Keratinocyte (primary cell): ENCODE measurements at regions not wholly inside any gene's neighbourhood (a gene's known extent, or its start where the extent isn't known, plus 50 kb on each side); places are given as distances from the start of the nearest gene placed in this dataset.
"Not testable (repeated sequence)": the region's sequence is repeated elsewhere in the genome, so short reads cannot be mapped to it uniquely, and the experiment has no call there.

Experiments used
- DNase-seq: peaks from one replicate; pipeline ENCODE4 v3.0.0-alpha.2; 2011; ENCODE audit warnings: low read depth, missing footprints, low spot score
- FAIRE-seq: peaks from 2 replicates; lab custom pipeline; 2011; peaks lifted over from hg19 to GRCh38; lab: Jason Lieb, UNC
- H2AFZ ChIP-seq: 2 replicates; pipeline ENCODE4 v1.6.0; 2012; ENCODE audit warnings: low read length, control low read depth, inconsistent platforms; ENCODE audit not compliant: control insufficient read depth
- H3K27ac ChIP-seq: 2 replicates; pipeline ENCODE4 v1.5.1; 2011; ENCODE audit warnings: low read length; ENCODE audit not compliant: control insufficient read depth, insufficient read depth
- H3K27me3 ChIP-seq: 3 replicates; pipeline ENCODE4 v1.6.0; 2011; ENCODE audit warnings: low read length; ENCODE audit not compliant: control insufficient read depth, insufficient read depth; ENCODE audit errors: extremely low read depth
- H3K36me3 ChIP-seq, 2 experiments: 2 replicates in 1 of 2; 3 replicates in 1 of 2; pipeline ENCODE4 v1.5.1; 2011; ENCODE audit warnings: low read length in 2 of 2, mild to moderate bottlenecking in 1 of 2; ENCODE audit not compliant: control insufficient read depth in 2 of 2, insufficient read depth in 2 of 2; ENCODE audit errors: extremely low read depth in 1 of 2
- H3K4me1 ChIP-seq: 3 replicates; pipeline ENCODE4 v1.5.1; 2011; ENCODE audit warnings: low read length; ENCODE audit not compliant: control insufficient read depth, insufficient read depth; ENCODE audit errors: extremely low read depth
- H3K4me2 ChIP-seq: 3 replicates; pipeline ENCODE4 v1.6.0; 2011; ENCODE audit warnings: low read depth, low read length; ENCODE audit not compliant: control insufficient read depth, insufficient read depth; ENCODE audit errors: extremely low read depth
- H3K4me3 ChIP-seq, 3 experiments: fragments of 200-600 bp in 1 of 3; sonication (generic) in 1 of 3; 2 replicates in 2 of 3; 3 replicates in 1 of 3; pipeline ENCODE4 v1.5.1; 2011 to 2016; ENCODE audit warnings: low read length in 3 of 3, mild to moderate bottlenecking in 3 of 3, control low read depth in 2 of 3, inconsistent platforms in 1 of 3, low read depth in 1 of 3, mixed read lengths in 1 of 3, mixed run types in 1 of 3, moderate library complexity in 1 of 3; ENCODE audit not compliant: control insufficient read depth in 2 of 3, insufficient read depth in 2 of 3; ENCODE audit errors: extremely low read depth in 1 of 3
- H3K79me2 ChIP-seq: 2 replicates; pipeline ENCODE4 v1.6.0; 2012; ENCODE audit warnings: low read length; ENCODE audit not compliant: control insufficient read depth, insufficient read depth
- H3K9ac ChIP-seq: 3 replicates; pipeline ENCODE4 v1.6.0; 2011; ENCODE audit warnings: low read length; ENCODE audit not compliant: control insufficient read depth, insufficient read depth; ENCODE audit errors: extremely low read depth
- H3K9me1 ChIP-seq: 3 replicates; pipeline ENCODE4 v1.6.0; 2011; ENCODE audit warnings: low read length; ENCODE audit not compliant: control insufficient read depth, insufficient read depth; ENCODE audit errors: extremely low read depth
- H3K9me3 ChIP-seq: 2 replicates; pipeline ENCODE4 v1.5.1; 2012; ENCODE audit warnings: low read depth, low read length; ENCODE audit not compliant: control insufficient read depth
- H4K20me1 ChIP-seq: 3 replicates; pipeline ENCODE4 v1.6.0; 2011; ENCODE audit warnings: low read length; ENCODE audit not compliant: control insufficient read depth, insufficient read depth; ENCODE audit errors: extremely low read depth
- EZH2 ChIP-seq: IDR thresholded peaks from one replicate; pipeline ENCODE4 v1.6.1; 2012; ENCODE audit warnings: inconsistent platforms, mild to moderate bottlenecking, low read length, moderate library complexity
- dilution Hi-C: fragments of 300-500 bp; cut with MboI; formaldehyde crosslinking; loops from one replicate; pipeline ENCODE4 v1.7.0; 2020; ENCODE audit warnings: low sequenced_read_pairs; ENCODE audit not compliant: extremely low pct_ligation_motif_present
- TF ChIP-seq, protein P1 (sequence below), 3 experiments: IDR thresholded peaks in 1 of 3; conservative IDR thresholded peaks in 1 of 3; optimal IDR thresholded peaks in 1 of 3; 2 replicates in 2 of 3; 3 replicates in 1 of 3; pipeline versions ENCODE3 to v1.5.1; 2011; ENCODE audit warnings: low read length in 3 of 3, mild to moderate bottlenecking in 3 of 3, moderate library complexity in 2 of 3, control low read depth in 1 of 3, inconsistent platforms in 1 of 3; ENCODE audit not compliant: insufficient read depth in 2 of 3; ENCODE audit errors: extremely low read depth in 1 of 3

DNA sequence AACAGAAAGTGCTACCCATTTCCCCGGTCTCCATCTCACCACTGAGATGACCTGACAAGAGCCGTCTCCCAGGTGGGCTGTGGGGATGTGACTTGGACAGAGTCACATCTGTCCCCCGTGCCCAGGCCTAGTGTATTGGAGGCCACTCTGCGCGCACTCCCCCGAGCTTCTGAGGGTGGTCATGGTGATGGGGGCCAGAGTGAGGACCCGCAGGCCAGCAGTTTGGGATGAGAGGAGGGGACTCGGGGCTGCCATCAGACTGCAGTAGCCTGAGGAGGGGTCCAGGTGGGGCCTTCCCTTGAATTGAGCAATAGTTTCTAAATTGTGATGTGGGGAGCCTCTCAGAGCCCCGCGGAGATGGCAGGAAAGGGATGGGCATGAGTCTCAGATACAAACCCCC is 852.6 kb downstream of the TBC1D22A start:
- Histone ChIP-seq H3K4me2 (no peak overlapping the region), H4K20me1 (no peaks in the 10 kb centered on the region), H3K27ac (no peak overlapping the region), H3K79me2 (no peaks in the 10 kb centered on the region), H3K9me1 (no peaks in the 10 kb centered on the region), H2AFZ (no peak overlapping the region), H3K4me3 (no peak overlapping the region), H3K9ac (no peak overlapping the region), H3K27me3 (peaks cover 4% of the 10 kb centered on the region), H3K4me1 (no peaks in the 10 kb centered on the region), H3K9me3 (no peaks in the 10 kb centered on the region), H3K36me3 (no peaks in the 10 kb centered on the region)
- TF ChIP-seq, protein P1, sequence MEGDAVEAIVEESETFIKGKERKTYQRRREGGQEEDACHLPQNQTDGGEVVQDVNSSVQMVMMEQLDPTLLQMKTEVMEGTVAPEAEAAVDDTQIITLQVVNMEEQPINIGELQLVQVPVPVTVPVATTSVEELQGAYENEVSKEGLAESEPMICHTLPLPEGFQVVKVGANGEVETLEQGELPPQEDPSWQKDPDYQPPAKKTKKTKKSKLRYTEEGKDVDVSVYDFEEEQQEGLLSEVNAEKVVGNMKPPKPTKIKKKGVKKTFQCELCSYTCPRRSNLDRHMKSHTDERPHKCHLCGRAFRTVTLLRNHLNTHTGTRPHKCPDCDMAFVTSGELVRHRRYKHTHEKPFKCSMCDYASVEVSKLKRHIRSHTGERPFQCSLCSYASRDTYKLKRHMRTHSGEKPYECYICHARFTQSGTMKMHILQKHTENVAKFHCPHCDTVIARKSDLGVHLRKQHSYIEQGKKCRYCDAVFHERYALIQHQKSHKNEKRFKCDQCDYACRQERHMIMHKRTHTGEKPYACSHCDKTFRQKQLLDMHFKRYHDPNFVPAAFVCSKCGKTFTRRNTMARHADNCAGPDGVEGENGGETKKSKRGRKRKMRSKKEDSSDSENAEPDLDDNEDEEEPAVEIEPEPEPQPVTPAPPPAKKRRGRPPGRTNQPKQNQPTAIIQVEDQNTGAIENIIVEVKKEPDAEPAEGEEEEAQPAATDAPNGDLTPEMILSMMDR (optimal IDR thresholded peaks at IDR 0.05 in 1 of 3, IDR thresholded peaks at IDR 0.05 in 1 of 3, conservative IDR thresholded peaks at IDR 0.05 in 1 of 3; ENCODE audit: extremely low read depth in 1 of 3, insufficient read depth in 2 of 3, low read length in 3 of 3): no peak
- TF ChIP-seq EZH2: no peak
- DNase-seq (no peak), FAIRE-seq (no peak)
- dilution Hi-C loops: no loop called here

DNA sequence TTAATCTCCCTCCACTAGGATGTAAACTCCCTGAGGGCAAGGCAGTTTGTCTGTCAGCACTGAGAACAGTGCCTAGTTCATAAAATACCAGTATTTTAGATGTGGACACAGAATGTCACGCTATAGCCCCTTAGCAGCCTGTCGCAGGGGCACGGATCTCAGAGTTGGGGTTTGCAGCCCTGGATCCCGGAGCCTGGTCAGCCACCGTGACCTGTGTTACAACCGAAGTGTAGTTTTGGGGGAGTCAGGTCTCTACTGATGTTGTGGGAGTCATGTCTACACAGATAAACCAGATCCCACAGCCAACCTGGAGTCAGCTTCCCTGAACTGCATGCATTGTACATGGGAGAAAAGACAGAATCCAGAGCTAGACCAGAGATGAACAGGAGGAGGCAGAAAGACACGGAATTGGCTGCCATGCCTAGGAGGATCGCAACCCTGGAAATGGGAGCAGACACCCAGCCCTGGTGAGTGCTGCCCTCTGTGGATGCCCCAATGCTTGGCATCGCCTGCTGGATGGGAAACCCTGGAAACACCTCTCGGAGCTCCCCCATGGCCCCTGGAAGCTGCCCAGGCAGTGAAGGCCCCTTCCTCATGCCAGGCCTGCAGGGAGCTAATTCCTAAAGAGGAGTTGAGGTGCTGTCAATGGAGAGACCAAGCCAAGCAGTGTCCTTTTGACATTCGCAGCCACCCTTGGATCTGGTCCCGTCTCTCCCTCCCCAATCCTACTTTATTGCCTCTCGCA is 851.3 kb downstream of the TBC1D22A start:
- Histone ChIP-seq H4K20me1 (no peaks in the 10 kb centered on the region), H3K27ac (no peak overlapping the region), H2AFZ (no peak overlapping the region), H3K36me3 (no peaks in the 10 kb centered on the region), H3K4me1 (no peaks in the 10 kb centered on the region), H3K4me2 (no peak overlapping the region), H3K79me2 (no peaks in the 10 kb centered on the region), H3K27me3 (peaks cover 4% of the 10 kb centered on the region), H3K9me3 (no peaks in the 10 kb centered on the region), H3K9me1 (no peaks in the 10 kb centered on the region), H3K9ac (no peak overlapping the region), H3K4me3 (no peak overlapping the region)
- dilution Hi-C loops: no loop called here
- TF ChIP-seq, protein P1 (optimal IDR thresholded peaks at IDR 0.05 in 1 of 3, IDR thresholded peaks at IDR 0.05 in 1 of 3, conservative IDR thresholded peaks at IDR 0.05 in 1 of 3; ENCODE audit: extremely low read depth in 1 of 3, insufficient read depth in 2 of 3, low read length in 3 of 3): no peak
- no peak for TF ChIP-seq EZH2
- no peak for FAIRE-seq
- DNase-seq: no peak

DNA sequence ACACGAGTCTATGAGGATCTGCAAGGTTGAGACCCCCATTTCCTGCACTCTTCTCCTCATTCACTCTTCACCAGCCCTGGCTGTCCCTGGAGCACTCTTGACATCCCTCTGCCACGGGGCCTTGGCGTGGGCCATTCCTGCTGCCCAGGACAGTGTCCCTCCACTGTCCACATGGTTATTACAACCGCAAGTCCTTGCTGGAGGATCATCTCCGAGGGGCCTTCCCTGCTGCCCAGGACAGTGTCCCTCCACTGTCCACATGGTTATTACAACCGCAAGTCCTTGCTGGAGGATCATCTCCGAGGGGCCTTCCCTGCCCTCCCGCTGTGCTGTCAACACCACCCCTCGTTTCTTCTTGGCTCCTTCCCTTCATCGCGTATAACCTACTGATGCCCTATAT is 850.7 kb downstream of the TBC1D22A start:
- H3K4me3 ChIP-seq, H3K9me1 ChIP-seq, H3K9me3 ChIP-seq, H3K9ac ChIP-seq, H2AFZ ChIP-seq, H3K4me2 ChIP-seq, H3K27me3 ChIP-seq, DNase-seq, H4K20me1 ChIP-seq, dilution Hi-C loops, FAIRE-seq, H3K27ac ChIP-seq, H3K4me1 ChIP-seq, H3K36me3 ChIP-seq, H3K79me2 ChIP-seq: not testable (repeated sequence)
